GM21526 (cell line): ENCODE measurements at regions not wholly inside any gene's neighbourhood (a gene's known extent, or its start where the extent isn't known, plus 50 kb on each side); places are given as distances from the start of the nearest gene placed in this dataset.
"Not testable (repeated sequence)": the region's sequence is repeated elsewhere in the genome, so short reads cannot be mapped to it uniquely, and the experiment has no call there.

Source experiments
- ATAC-seq: cut with Tn5 transposase; IDR thresholded peaks from one replicate; pipeline ENCODE4 v1.9.1; 2021; ENCODE audit warnings: moderate library complexity; ENCODE audit not compliant: unreplicated experiment, low FRiP score

DNA sequence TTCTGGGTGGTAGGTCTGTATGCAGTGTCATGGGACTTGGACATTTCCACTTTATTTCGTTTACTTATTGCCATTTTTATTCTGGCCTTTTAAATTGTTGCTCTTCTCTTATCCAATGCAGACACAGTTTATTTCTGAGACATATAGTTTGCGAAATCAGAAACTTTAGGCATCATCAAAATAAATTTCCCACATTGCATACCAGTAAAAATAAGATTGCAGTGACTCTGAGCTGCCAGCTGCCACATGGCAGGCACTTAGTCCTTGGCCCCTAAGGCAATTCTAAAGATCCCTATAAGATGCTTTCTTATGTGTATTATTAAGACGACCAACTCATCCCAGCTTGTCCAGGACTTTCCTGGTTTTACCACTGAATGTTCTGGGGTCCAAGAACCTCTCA is 81.8 kb upstream of the ANKRD1 start:
- ATAC-seq: no peak

DNA sequence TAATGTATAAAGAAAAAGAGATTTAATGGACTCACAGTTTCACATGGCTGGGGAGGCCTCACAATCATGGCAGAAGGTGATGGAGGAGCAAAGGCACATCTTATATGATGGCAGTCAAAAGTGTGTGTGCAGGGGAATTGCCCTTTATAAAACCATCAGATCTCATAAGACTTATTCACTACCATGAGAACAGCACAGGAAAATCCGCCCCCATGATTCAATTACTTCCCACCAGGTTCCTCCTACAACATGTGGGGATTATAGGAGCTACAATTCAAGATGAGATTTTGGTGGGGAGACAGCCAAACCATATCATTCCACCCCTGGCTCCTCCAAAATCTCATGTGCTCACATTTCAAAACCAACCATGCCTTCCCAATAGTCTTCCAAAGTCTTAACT is 82.5 kb upstream of the ANKRD1 start:
- not testable (repeated sequence) for ATAC-seq

DNA sequence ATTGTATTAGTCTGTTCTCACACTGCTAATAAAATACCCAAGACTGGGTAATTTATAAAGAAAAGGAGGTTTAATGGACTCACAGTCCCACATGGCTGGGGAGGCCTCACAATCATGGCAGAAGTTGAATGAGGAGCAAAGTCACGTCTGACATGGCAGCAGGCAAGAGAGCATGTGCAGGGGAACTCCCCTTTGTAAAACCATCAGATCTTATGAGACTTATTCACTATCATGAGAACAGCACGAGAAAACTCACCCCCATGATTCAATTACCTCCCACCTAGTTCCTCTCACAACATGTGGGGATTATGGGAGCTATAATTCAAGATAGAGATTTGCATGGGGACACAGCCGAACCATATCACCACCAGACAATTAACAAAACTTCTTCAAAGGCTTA is 84.4 kb upstream of the ANKRD1 start:
- not testable (repeated sequence) for ATAC-seq

DNA sequence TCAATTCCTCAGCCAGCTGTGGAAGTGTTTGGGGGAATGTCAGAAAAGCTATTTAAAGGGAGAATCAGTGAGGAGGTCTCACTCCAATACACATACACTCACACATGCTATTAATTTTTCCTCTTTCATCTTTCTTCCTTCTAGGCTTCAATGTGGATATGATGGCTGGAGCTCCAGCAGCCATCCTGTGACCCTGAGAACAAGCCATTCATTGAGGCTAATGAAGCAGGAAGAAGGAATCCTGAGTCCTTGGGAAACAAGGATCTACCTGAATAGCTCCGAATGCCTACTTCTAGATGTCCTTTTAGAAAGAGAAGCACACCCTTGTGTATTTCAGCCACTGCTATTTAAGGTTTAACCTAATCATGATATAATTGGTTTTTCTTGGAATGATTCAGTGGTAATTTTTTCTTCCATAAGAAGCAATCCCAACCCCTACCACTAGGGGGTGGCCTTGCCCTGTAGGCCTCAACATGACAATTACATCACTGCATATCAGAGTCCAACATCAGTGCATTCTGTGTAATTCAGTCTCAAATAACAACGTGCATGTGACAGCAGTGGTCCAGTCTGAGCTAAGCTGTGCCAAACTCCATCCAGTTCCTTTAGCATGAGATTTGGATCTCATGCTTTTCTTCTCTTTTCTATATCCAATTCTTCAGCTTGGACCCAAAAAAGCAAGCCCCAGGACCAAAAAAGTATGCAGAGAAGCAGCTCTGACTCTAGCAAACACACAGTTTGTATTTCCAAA is 85.3 kb upstream of the ANKRD1 start:
- peak; percentile 46 for ATAC-seq

DNA sequence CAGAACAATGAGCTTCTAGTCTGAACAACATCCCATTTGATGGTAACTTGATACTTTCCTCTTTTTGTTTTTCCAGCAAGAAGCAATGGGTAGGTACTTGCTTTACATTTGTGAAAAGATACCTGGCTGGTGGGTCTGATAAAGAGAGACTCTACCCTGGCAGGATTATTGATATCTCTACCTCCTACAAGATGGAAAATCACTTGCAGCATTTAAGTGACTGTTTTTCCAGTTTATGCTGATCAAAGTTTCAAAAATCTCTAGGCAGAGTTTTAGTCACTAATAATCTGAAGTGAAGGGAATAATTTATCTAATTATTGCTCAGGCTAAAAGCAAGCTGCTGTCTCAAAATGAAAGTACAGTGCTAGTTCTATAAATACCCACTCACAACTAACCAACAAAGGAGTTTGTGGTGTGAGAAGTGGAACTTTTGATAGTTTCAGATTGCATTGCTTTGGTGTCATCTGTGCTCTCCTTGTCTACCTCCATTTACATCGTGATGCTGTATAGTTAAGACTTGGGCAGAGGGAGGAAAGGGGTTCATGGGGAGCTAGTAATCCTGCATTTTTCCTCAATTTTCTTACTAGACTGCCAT is 86.0 kb upstream of the ANKRD1 start:
- peak; percentile 87 for ATAC-seq

DNA sequence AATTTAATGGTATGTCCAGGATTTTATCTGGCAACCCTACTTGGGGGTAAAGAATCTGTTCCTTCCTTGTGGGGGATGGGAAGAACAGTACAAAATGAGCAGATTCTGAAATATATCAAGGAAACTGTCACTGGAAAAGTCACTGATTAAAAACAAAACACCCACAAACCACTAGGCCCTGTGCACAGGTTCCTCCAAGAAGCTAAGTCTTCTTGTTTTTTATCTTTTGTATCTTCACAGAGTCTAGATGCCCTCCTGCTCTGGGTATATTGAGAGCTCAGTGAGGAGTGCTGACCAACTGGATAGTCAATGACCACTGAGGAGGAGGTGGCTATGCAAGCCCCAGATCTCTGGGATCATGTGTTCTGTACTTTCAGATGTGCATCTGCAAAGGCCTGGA is 86.8 kb upstream of the ANKRD1 start:
- no peak for ATAC-seq

DNA sequence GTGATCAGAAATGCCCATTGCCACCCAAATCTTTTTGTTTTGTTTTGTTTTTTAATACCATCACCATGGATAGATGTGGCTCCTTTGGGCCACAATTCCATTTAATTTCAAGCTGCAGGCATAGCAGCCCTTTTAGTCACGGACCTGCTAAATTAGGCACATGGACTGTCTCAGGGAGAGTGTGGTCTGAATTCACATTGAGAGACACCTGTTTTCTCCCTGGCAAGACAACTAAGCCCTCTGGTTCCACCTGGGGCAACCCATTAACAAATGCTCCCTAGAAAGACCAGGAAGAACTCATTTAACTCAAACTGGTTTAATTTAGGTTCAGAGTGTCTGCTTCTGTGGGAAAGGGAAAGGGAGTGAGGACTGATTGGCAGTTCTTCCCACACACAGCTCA is 88.2 kb upstream of the ANKRD1 start:
- ATAC-seq: no peak

DNA sequence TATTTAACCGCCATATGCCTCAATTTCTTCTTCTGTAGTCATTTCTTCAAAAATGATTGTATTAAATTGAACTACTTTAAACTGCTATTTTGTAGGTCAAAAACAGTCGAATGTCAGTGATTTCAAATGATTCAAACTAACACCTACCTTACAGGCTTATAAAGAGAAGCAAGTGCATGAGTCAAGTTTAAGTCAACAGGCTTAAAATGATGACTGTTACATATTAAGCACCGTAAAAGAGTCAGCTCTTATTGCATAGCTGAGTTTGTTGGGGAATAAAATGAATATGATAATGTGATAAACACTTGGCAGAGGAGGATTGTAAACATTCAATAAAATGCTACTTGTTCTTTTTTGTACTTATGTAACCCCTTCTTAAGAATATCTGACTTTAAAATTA is 90.1 kb upstream of the ANKRD1 start:
- ATAC-seq: no peak

DNA sequence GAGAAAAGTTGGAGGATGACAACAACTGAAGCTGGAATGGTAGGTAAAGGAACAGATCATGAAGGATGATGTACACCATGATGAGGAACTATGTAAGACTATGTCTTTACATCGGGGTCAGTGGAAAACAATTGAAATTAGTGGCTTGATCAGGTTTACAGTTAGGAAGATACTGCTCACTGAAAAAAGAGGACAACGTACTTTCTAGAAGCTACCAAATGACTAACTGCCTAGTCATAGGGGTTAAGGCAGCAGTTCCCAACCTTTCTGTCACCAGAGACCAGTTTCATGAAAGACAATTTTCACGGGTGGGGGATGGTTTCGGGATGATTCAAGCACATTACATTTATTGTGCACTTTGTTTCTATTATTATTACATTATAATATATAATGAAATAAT is 91.6 kb upstream of the ANKRD1 start:
- ATAC-seq: no peak

DNA sequence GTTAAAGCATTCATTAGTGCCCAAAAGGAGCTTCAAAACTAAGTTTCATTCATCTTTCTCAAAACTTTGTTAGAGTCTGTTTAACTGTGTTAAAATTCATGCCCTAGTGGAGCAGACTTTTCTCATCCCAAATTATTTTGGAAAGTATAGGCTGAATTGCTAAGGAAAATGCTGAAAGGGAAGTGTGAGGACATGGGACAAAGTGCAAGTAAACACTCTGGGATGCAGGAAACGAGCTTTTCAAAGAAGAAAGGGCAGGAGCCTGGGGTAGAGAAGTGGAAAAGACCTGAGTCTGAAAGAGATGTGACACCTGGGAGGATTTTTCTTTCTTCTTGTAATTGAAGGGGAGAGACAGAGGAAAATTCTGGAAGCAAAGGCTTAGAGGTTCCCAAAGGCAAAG is 93.1 kb upstream of the ANKRD1 start:
- no peak for ATAC-seq

DNA sequence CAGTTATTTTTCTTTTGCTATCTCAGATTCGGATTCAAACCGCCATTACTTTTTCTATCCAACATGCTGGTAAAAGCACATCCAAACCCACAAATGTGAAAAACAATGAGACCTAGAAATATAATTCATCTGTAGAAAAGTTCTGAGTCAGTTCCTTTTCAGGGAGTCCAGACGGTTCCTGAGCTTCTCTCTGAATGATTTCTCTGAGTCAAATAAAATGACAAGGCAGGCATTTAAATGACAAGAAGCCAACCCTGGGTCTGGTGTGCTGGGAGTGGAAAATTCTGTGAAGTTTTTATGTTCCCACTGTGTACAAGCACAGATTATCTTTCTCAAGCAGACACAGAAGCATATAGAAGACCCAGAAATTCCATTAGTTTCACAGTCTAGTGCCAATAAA is 96.3 kb upstream of the ANKRD1 start:
- no peak for ATAC-seq

DNA sequence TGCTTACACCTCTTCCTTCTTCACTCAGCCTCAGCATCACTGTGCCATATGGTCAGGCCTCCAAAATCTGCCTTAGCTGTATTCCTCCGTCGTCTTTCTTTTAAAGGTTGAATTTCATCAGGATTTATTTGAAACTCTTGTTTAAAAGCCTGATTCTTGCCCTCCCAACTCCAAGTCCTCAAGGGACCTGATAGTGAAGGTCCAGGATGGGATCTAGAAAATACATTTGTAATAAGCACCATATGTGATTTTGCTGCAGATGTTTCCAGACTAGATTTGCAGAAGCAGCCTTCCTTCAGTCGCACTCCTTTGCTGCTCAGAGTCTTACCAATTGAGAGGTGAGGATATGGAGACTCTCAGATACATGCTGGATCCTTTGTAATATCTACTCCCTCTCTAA is 101.0 kb upstream of the ANKRD1 start:
- ATAC-seq: no peak

DNA sequence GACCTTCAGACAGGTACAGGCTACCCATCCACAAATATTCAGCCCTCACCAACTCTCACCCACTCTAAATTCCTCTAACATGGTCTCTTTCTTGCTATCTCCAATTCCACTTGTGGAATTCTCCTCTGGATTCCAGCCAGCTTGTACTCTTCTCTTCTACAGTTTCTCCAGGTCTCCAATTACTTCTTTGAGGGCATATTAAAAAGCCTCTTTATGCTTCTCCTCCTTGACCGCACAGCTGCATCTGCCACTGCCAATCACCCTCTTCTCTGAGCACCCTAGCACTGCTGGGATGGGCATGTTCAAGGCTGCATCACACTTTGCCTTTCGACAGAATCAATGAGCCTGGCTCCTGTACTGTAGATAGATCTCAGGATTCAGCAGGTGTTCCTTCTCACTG is 101.5 kb upstream of the ANKRD1 start:
- ATAC-seq: no peak

DNA sequence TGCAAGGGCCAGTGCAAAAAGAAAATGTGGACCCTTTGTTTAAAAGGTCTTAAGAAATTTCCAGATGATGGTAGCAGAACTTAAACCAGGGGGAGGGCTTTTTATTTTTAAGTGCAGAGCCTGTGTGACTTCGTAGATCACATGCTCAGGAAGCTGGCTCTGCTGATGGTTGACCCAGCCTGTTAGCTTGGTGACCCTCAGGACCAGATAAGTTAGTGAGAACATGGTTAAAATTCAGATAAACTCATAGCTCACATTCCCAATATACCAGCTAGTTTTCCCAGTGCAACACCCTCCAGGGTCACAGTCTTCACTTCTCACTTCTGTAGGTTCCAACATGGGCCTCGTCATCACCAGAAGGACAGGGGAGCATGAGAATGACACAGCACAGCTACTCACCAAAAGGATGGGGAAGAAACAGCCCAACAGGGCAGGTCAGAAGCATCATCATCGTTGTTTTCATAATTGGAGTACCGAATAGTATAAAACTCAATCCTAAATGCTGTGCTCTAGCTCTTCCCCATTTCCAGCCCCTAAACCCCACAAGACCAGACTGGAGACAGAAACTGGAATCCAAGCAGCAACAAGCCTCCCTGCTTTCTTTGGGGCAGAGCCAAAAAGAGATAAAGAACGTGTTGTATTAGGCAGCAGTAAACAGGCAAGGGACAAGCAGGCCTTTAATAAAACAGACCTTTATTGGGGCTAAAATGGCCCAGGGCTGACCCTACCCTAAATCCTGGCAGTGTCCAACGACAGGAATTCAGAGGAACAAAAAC is 102.2 kb upstream of the ANKRD1 start:
- ATAC-seq: no peak

DNA sequence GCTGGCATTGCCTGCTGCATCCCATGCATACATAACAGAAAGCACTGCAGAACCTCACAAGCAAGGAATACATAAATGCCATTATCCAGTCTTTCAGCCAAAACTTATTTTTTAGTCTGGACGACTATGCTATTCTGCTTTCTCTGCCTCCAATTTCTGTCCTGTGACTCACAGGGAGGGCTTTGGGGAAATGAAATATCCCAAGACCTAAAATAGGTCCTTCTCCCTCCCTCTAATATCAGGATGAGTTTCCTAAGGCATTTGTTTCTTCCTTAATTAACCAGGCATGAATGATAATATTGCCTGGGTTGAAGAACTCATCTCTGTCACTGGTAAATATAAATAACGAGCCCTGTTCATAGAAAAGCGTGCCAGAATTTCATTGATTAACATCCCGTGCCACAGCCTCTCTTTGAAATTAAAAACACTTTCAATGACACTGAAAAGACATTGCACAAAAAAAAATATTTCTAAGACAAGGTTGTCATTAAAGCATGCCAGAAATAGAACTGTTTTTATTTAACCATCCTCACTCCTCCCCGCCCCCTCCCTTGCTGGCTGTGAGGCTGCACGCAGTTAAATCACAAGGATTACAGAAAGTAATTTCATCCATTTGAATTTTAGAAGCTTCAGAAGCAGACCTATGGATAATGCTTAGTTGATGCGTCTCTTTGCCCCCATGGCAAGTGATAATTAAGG is 103.0 kb upstream of the ANKRD1 start:
- ATAC-seq: no peak

DNA sequence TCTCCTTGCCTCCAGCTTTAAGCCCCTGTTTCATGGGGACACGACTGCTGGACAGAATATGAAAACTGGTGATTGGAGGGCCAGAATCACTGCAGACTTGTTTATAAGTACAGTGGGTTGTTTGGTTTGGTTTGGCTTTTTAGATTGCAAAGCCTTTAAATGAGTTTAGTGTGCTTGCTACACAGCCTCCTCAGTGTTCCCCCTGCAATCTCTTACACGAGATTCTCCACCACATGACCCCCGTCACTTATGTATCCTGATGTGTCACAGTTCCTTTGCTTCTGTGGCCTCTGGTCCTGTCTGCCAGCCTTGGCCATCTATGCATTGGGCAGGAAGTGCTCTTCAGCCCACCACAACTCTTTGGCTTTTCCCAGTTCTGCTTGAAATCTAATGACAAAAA is 103.7 kb upstream of the ANKRD1 start:
- no peak for ATAC-seq

DNA sequence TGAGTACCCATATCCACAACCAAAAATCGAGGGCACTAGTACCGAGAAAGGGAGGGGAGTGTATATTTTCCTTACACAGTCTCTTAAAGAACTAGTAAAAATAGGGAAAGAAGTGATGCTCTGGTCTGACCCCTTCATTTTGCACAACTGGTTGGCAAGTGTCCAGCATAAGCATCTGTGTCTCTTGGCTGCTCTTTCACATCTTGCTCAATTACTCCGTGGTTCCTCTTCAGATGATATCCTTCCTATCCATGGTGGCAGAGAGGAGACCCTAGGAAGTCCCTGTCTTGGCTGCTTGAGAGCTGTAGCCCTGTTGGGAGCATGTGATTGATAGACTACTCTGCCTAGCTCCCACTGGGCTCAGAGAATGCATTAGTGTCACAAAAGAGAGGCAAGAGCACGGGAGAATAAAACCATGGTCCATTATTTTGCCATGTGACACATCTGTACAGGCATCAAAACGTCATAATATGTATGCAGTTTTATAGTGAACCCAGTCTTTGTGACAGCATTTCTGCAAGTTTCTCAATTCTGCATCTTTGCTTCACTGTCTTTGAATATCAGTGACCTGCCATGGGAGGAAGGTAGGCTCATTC is 111.8 kb upstream of the ANKRD1 start:
- no peak for ATAC-seq

DNA sequence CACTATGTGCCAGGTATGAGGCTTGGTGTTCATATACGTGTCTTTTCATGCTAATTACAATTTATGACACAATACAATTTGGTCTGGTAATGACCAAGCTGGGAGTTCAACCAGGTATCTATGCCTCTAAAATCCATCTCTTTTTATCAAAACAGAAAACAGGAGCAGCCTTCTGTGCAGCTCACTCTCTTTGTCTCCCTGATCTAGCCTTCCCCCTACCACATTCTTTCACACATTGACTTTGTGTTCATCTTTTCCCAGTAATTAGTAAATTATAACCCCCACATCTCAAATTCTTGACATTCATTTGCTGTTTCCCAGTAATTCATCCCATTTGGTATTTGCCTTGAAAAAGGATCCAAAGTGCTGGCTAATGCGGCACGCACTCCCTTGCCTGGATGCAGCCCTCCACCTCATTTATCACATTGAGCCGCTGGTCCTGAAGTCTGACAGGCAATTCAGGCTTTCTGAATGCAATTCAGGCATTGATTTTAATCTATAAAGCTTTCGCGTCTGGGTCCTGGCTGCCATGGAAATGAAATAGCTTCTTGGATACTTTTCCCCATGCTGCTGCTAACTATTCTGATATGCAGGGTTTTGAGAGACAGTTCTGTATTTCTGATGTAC is 112.5 kb upstream of the ANKRD1 start:
- no peak for ATAC-seq

DNA sequence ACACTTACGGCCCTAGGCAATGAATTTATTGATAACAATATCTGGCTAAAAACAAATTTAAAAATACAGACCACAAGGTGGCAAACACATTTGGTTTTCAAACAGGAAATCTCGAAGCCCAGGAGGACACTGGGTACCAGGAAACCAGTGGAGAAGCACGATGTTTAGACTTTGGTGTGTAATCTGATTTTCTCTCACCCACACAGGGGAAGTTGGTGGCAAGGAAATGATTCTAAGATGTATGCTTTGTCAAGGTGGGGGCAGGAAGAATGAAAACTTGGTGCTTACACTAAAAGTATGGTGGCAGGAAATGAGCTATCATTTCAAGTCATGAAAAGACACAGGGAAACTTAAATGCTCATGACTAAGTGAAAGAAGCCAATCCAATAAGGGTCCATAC is 113.2 kb upstream of the ANKRD1 start:
- no peak for ATAC-seq

DNA sequence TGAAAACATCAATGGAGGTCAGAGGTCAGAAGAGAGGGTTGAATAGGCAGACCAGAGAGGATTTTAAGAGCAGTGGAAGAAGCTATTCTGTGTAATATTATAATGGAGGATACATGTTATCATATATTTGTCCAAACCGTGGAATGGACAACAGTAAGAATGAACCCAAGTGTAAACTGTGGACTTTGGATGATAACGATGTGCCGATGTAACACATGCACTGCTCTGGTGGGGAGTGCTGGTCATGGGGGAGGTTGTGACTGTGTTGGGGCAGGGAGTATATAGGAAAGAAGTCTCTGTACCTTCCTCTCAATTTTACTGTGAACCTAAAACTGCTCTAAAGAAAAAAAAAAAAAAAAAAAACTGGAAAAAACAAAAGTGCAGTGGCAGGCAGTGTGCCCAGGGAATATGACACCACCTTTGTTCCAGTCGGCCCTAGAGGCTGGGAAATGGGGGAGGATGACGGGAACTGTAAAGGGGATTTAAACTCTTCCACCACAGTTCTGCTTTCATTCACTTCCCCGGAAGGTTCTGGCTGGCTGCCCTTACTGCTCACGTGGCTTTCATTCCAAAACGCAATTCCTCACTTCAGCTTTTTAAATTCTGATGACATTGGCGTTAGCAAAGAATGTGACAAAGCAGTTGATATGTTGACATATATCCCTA is 113.7 kb upstream of the ANKRD1 start:
- ATAC-seq: no peak
